T1000 (cell line): ENCODE measurements at regions not wholly inside any gene's neighbourhood (a gene's known extent, or its start where the extent isn't known, plus 50 kb on each side); places are given as distances from the start of the nearest gene placed in this dataset.
"Not testable (repeated sequence)": the region's sequence is repeated elsewhere in the genome, so short reads cannot be mapped to it uniquely, and the experiment has no call there.

Source experiments
- DNase-seq: peaks from one replicate; lab custom pipeline; 2025; ENCODE audit warnings: mixed read lengths; lab: John Stamatoyannopoulos, UW

DNA sequence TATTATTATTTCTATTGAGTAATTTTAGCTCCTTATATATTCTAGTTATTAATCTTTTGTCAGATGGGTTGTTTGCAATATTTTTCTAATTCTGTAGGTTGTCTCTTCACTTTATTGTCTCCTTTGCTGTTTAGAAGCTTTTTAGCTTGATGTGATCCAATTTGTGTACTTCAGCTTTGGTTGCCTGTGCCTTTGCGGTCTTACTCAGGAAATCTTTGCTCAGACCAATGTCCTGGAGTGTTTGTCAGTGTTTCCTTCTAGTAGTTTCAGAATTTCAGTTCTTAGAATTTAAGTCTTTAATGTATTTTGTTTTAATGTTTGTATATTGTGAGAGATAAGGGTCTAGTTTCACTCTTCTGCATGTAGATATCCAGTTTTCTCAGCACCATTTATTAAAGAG, 916.0 kb upstream of the EYS start:
- no peak for DNase-seq

DNA sequence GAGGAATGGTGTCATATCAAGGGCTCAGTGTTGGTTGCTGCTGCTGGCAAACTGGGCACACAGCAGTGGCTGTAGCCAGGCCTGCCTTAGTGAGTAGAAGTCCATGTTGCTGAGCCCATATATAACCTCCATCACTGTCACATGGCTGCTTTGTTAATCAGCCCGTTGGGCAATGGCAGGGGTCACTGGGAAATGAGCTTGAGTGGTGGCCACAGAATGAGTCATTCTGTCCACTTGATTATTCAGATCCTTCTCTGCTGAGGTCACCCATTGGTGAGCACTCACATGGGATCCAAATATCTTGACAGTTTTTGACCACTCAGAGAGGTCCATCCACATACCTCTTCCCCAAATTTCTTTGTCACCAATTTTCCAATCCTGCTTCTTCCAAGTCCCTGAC, 898.9 kb upstream of the EYS start:
- DNase-seq: no peak

DNA sequence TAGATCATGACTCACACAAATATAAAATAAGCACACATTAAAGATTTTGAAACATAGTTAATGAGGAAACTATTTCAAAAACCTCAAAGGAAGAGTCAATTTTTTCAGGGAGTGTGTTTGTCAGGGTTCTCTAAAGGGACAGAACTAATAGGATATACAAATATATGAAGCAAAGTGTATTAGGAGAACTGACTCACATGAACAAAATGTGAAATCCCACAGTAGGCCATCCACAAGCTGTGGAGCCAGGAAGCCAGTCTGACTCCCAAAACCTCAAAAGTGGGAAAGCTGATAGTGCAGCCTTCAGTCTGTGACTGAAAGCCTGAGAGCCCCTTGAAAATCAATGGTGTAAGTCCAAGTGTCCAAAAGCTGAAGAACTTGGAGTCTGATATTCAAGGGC, 898.0 kb upstream of the EYS start:
- DNase-seq: no peak

DNA sequence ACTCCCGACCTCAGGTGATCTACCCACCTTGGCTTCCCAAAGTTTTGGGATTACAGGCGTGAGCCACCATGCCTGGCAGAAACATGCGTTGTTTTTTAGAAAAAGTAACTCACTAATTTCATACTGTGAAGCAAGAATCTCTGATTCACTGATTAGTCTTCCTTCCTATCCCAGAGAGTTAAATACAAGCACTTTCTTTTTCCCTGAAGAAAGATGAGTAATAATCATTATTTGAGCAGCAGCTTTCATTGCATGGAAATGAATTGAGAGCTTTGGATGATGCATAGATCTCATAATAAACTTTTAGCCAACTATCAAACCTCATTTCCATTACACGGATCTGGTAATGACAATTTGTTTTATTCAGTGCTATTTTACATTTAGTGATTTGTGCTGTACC, 892.5 kb upstream of the EYS start:
- DNase-seq: no peak

DNA sequence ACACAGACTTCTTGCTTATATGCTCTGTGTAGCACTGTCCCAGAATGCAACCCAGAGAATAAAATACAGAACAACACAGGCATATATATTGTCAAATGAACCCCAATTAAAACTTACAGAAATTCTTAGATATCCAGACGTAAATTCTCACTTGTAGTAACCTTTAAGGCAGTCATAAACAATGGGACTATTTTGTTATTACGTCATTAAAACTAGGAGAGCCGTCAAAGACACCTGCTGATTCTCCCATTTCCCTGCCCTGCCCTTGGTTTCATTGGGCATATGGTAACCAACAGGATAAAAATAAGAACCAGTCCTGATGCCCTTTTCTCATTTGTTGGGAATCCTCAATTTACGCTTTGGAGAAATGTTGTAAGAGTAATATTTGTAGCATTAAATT, 871.3 kb upstream of the EYS start:
- no peak for DNase-seq

DNA sequence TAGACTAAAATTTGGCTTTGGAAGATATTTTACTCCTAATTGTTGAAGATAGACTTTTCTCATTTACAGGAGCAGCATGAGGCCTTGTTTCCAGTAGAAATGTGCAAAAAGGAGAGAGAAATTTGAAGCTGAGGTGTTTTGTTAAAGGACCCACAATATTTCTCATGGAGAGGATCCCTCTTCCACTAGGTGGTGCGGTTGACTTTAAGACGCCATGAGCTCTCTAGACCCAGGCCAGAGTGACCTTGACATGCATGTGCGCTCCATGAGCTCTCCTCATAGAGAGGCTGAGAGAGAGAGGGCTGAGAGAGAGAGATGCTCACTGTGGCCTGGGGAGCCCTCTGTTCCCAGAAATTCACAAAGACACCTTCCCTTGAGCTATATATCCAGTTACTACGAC, 861.2 kb upstream of the EYS start:
- no peak for DNase-seq

DNA sequence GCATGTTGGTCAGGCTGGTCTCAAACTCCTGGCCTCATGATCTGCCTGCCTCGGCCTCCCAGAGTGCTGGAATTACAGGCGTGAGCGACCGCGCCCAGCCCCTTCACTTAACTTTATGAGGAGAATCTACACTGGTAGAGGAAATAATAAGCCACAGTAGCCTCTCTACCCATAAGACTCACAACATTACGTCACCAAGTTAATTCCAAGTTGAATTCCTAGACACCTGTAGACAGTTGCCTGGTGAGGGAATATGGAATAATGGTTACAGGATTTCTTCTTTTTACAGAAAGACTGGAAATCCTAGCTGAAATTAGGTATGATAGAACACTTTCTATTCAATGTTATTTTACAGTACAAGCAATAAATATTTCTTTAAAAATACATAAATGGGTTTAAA, 854.5 kb upstream of the EYS start:
- DNase-seq: no peak

DNA sequence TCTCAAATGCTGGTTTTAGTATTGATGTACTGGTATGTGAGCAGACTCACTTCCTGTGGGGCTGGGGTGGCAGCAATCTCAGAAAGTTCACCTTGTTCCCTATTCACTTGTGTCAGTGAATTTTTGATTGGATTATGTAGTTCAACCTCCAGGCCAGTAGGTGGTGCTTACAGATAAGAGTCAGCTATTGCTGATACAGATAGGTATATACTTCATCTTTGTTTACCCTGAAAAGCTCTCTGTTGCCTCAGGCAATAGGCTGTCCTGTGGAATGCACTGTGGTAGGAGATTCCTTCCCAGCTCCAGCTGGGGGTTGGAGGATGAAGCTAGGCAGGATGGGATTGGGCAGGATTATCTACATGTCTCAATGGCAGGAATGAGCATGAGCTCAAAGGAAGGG, 851.2 kb upstream of the EYS start:
- peak; percentile 6 for DNase-seq

DNA sequence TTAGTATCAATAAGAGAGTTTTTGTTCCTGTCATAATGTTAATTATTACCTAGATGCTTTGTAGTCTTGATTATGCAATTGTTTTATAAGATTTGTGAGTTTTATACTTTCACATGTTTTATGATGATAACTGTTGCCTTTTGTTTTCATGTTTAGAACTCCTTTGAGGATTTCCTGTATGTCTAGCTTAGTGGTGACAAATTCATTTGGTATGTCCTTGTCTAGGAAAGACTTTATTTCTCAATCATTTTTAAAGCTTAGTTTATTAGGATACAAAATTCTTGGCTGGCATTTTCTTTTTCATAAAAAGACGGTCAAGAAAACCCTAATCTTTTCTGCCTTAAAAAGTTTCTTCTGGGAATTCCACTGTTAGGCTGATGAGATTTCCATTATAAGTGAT, 849.9 kb upstream of the EYS start:
- DNase-seq: no peak

DNA sequence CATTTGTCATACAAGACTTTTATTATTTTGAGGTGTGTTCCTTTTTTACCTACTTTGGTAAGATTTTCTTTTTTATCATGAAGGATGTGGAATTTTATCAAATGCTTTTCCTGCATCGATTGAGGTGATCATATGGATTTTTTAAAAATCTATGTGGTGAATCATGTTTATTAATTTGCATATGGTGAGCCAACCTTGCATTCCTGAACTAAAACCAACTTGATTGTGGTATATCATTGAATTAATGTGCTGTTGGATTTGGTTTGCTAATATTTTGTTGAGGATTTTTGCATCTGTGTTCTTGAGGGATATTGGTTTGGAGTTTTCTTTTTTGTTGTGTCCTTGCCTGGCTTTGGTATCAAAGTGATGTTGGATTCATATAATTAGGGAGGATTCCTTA, 848.1 kb upstream of the EYS start:
- DNase-seq: no peak

DNA sequence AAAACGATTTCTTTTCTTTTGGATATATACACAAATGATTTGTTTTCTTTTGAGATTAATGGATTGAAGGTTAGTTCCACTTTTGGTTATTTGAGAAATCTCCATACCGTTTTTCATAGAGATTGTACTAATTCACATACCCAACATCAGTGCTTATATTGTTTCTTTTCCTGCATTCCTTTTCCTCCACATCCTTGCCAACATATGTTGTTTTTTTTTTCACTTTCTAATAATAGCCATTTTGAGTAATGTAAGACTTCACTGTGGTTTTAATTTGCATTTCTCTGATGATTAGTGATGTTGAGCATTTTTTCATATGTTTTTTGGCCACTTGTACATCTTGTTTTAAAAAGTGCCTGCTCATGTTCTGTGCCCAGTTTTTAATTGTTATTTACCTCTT, 846.4 kb upstream of the EYS start:
- no peak for DNase-seq

DNA sequence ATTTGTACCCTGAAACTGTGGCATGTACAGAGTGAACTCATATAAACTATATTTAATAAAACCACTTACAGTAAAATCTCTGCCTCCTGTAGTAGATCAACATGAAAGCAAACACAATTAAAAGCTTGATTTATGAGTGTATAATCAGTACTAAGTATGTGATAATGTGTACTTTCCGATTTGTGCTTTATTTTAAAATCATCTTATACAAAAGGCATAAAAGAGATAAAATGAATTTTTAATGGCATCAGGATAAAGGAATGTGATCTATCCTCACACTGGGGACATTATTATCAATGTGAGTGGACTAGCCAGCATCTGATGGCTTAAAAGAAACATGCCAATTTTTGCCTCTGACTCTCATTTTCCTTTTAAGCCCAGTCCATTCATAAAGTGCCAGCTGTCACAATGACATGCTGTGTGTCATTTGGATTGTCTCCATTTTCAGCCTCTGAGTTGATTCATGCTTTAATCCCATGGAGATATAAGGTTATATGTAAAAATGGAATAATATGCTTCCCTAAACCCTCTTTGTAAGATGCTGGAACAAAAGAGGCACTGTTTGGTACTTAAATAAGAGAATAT, 831.6 kb upstream of the EYS start:
- DNase-seq: no peak

DNA sequence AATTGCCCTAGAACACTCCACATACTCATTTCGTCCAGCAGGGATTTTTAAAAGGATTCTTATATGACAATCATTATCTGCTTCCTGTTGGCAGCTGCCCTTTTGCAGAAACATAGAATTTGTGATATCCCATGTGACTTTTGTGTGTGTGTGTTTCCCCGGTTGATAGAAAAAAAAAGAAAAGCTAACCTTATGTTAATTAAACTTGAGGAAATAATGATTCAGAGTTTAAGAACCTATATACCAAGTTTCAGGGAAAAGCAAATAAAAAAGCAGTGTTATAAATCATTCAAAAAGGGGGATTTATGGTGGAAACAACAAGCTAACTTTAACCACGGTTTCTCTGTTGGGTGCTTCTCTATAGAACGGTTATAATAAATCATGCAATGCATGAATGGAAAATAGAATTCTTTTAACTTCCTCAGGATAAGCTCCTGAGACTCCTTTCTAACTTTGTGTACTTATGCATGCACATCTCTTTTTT, 826.9 kb upstream of the EYS start:
- DNase-seq: no peak

DNA sequence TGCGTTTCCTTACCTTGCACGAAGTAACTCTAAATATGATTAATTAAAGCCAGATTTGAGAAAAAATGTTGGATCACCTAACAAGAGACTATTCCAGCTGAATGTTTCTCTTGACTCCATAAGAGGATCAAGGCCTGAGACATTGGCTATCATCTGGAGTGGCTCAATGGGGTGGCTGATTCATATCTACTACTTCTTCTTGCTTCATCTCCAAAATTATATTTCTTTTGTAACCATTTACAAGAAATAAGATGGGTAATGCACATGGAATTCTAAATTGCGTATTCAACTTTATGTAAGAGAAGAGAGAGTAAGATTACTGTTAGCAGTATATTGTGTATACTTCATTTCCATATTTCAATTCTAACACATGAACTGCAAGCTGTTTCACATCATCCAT, 819.0 kb upstream of the EYS start:
- no peak for DNase-seq

DNA sequence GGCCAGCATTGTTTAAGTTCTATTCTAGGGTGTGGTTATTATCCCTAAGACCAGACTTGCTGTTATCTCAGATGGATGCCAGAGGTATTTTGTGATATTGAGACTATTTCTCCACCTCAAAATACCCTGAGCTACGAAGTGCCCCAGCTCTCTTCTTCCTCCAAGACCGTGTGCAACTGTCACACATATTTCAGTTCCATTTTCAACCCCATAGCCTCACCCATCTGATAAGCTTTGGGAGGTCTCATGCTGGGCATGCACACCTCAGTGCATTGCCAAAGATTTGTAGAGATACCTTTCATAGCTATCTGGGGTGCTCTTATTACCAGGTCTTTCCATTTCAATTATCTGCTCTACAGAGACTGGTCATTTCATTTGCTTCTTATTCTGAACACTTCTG, 815.8 kb upstream of the EYS start:
- DNase-seq: no peak

DNA sequence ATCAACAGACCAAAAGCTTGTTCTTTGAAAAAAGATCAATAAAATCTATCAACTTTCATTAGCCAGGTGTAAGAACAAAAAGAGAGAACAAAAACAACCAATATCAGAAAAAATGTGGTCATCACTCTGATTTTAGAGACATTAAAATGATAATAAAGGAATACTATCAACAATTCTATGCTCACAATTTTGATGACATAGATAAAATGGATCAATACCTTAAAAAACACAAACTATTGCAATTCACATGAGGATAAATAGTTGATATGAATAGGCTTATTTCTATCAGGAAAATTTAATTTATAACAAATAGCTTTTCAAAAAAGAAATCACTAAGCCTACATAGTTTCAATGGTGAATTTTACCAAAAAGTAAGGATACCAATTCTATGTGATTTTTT, 809.4 kb upstream of the EYS start:
- no peak for DNase-seq

DNA sequence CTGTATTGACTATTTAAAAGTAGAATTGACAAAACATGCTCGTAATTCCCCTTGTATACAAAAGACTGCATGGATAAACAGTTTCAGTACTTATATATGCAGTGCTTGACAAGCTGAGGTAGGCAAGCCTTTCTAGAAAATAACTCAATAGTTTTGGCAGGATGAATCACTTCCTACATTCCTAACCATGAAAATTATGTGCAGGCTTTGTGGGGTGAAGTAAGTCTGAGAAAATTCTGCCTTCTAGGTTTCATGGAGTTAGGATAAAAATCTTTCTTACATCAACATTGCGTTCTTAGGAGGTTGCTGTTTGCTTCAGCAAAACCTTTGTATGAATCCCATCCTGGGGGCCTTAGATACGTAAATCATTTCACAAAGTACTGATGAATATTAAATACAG, 801.4 kb upstream of the EYS start:
- DNase-seq: no peak

DNA sequence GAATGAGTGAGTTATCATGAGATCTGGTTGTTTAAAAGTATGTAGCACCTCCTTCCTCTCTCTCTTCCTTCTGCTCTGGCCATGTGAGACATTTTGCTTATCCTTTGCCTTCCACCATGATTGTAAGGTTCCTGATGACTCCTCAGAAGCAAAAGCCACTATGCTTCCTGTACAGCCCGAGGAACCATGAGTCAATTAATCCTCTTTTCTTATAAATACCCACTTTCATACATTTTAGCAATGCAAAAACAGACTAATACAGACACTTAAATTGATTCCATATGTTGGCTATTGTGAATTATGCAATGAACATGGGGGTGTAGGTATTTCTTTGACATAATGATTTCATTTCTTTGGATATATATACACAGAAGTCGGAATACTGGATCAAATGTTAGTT, 792.8 kb upstream of the EYS start:
- DNase-seq: no peak

DNA sequence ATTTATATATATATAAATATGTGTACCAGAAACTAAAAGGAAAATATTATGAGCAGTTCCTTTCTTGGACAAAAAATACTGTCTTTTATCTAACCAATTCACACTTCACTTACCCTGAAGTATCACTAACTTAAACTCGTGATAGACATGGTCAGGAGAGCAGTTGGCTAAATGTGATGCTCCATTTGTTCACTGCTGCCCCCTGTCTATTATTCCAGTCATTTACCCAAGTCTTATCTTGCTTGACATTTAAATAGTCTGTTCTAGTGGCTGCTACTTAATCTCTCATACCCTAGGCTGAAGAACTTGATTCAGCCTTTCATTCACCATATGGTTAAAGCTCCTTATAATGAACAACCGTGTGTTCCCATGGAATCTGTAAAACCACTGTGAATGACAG, 789.6 kb upstream of the EYS start:
- DNase-seq: no peak

DNA sequence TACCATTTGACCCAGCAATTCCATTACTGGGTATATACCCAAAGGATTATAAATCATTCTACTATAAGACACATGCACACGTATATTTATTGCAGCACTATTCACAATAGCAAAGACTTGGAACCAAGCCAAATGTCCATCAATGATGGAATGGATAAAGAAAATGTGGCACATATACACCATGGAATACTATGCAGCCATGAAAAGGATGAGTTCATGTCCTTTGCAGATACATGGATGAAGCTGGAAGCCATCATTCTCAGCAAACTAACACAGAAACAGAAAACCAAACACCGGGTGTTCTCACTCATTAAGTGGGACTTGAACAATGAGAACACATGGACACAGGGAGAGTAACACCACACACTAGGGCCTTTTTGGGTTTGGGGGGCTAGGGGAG, 787.6 kb upstream of the EYS start:
- not testable (repeated sequence) for DNase-seq

DNA sequence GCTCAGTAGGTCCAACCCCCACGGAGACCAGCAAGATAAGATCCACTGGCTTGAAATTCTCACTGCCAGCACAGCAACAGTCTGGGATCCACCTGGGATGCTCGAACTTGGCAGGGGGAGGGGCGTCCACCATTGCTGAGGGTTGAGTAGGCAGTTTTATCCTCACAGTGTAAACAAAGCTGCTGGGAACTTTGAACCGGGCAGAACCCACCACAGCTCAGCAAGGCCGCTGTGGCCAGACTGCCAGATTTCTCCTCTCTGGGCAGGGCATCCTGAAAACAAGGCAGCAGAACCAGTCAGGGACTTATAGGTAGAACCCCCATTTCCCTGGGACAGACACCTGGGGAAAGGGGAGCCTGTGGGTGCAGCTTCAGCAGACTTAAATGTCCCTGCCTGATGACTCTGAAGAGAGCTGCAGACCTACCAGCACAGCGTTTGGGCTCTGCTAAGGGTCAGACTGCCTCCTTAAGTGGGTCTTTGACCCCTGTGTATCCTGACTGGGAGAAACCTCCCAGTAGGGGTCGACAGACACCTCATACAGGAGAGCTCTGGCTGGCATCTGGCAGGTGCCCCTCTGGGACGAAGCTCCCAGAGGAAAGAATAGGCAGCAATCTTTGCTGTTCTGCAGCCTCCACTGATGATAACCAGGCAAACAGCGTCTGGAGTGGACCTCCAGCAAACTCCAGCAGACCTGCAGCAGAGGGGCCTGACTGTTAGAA, 782.4 kb upstream of the EYS start:
- DNase-seq: no peak

DNA sequence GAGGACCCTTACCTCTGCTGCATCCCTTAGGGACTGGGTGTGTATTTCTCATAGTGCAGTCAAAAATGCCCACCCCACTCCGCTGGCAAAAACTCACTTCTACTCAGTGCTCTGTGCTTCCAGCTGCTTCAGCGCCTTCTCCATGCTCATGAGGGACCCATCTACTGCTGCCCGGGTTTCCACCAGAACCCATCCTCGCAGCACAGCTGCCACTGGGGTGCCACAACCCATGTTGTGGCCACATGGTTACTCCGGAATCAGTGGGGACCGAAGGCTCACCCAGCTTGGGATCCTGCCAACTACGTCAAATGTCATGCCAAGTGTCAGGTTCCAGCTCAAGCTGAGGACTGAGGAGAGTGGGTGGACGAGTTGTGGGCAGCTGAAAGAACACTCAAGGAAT, 774.2 kb upstream of the EYS start:
- no peak for DNase-seq

DNA sequence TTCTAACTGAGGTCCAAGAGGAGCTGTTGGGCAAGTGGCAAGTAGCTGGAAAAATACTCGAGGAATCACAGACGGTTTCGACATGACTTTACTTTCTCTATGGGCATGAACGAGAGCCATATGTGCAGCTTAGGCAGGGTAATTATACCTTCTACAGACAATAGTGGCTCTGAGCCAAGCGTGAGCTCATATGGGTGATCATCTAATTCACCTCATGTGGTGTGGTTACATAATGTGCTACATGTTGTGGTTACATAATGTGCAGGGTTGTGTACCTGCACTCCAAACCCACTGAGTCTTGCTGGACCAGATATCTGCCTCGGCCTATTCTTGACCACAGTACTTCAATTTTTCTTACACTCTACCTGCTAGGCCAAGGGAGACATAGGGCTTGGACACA, 771.7 kb upstream of the EYS start:
- DNase-seq: no peak

DNA sequence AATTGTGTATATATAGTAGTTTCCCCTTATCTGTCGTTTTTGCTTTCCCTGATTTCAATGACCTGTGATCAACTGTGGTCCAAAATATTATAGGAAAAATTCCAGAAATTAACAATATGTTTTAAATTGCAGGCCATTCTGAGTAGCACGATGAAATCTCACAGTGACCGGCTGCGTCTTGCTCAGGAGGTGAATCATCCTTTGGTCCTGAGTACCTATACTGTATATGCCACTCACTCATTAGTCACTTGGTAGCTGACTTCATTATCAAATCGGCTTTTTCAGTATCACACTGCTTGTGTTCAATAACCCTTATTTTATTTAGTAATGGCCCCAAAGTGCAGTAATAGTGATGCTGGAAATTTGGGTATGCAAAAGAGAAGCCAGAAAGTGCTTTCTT, 728.3 kb upstream of the EYS start:
- DNase-seq: no peak
